H1 (cell line): ENCODE measurements at regions not wholly inside any gene's neighbourhood (a gene's known extent, or its start where the extent isn't known, plus 50 kb on each side); places are given as distances from the start of the nearest gene placed in this dataset.

ENCODE experiments used
- CTCF ChIA-PET: fragments of 300-600 bp; sonication (Branson Sonifier 250); formaldehyde crosslinking; loops from one replicate; lab custom pipeline; 2021; ENCODE audit not compliant: partially characterized antibody; lab: Charles Lee
- POLR2A ChIA-PET: fragments of 300-600 bp; sonication (Branson Sonifier 250); formaldehyde crosslinking; loops from one replicate; lab custom pipeline; 2021; ENCODE audit warnings: inconsistent platforms; ENCODE audit not compliant: partially characterized antibody; lab: Charles Lee
- DNase-seq, 2 experiments: peaks; one replicate each; pipeline versions ENCODE4 v3.0.0 to v3.0.0-alpha.2; 2010 to 2022; ENCODE audit warnings: low spot score in 2 of 2, low read depth in 1 of 2, mixed read lengths in 1 of 2
- FAIRE-seq: peaks from 2 replicates; lab custom pipeline; 2011; peaks lifted over from hg19 to GRCh38; lab: Jason Lieb, UNC
- H2AFZ ChIP-seq: 2 replicates; pipeline ENCODE4 v1.8.1; 2012; ENCODE audit warnings: low read length, inconsistent platforms
- H2AK5ac ChIP-seq: 2 replicates; pipeline ENCODE4 v1.6.1; 2013; ENCODE audit warnings: low read depth, low read length
- H2BK120ac ChIP-seq: replicated peaks from 2 replicates; pipeline ENCODE3; 2013; ENCODE audit warnings: low read depth, low read length, inconsistent platforms
- H2BK12ac ChIP-seq: 2 replicates; pipeline ENCODE4 v1.6.1; 2013; ENCODE audit warnings: low read depth, low read length
- H2BK15ac ChIP-seq: 2 replicates; pipeline ENCODE4 v1.6.1; 2013; ENCODE audit warnings: low read length
- H2BK20ac ChIP-seq: 2 replicates; pipeline ENCODE4 v1.6.1; 2013; ENCODE audit warnings: low read length
- H2BK5ac ChIP-seq: 2 replicates; pipeline ENCODE4 v1.6.1; 2013; ENCODE audit warnings: low read depth, low read length
- H3K14ac ChIP-seq: 2 replicates; pipeline ENCODE4 v1.6.1; 2013; ENCODE audit warnings: inconsistent platforms; ENCODE audit not compliant: insufficient read length
- H3K18ac ChIP-seq: 2 replicates; pipeline ENCODE4 v1.6.1; 2013; ENCODE audit warnings: low read length; ENCODE audit errors: extremely low read depth
- H3K23ac ChIP-seq: 2 replicates; pipeline ENCODE4 v1.6.1; 2013; ENCODE audit warnings: inconsistent platforms; ENCODE audit not compliant: insufficient read length
- H3K23me2 ChIP-seq: 2 replicates; pipeline ENCODE4 v1.6.1; 2013; ENCODE audit warnings: low read depth, low read length
- H3K27ac ChIP-seq: 2 replicates; pipeline ENCODE4 v1.6.1; 2011; ENCODE audit warnings: low read depth, low read length, inconsistent platforms
- H3K27me3 ChIP-seq, 4 experiments: replicated peaks in 1 of 4; 1 replicate in 1 of 4; 2 replicates in 3 of 4; pipeline versions ENCODE4 v1.6.1 to v1.8.1; 2011 to 2013; ENCODE audit warnings: low read length in 3 of 4, mild to moderate bottlenecking in 3 of 4, inconsistent platforms in 2 of 4, mixed read lengths in 2 of 4, moderate library complexity in 1 of 4; ENCODE audit not compliant: control insufficient read depth in 3 of 4, insufficient read depth in 3 of 4; ENCODE audit errors: extremely low read depth in 1 of 4
- H3K36me3 ChIP-seq, 4 experiments: 2 replicates each; pipeline versions ENCODE4 v1.6.1 to v1.8.1; 2011 to 2013; ENCODE audit warnings: mild to moderate bottlenecking in 4 of 4, low read length in 3 of 4, moderate library complexity in 2 of 4, control low read depth in 1 of 4, inconsistent platforms in 1 of 4; ENCODE audit not compliant: insufficient read depth in 4 of 4, control insufficient read depth in 2 of 4
- H3K4ac ChIP-seq: replicated peaks from 2 replicates; pipeline ENCODE3; 2013; ENCODE audit warnings: low read length, low read depth, mixed read lengths, inconsistent platforms; ENCODE audit not compliant: insufficient read length
- H3K4me1 ChIP-seq, 4 experiments: replicated peaks in 1 of 4; 1 replicate in 1 of 4; 2 replicates in 3 of 4; pipeline versions ENCODE4 v1.6.1 to v1.8.1; 2011 to 2013; ENCODE audit warnings: low read length in 3 of 4, inconsistent platforms in 2 of 4, mixed read lengths in 1 of 4; ENCODE audit not compliant: insufficient read depth in 4 of 4, control insufficient read depth in 3 of 4
- H3K4me2 ChIP-seq, 2 experiments: 2 replicates each; pipeline versions ENCODE4 v1.6.1 to v1.8.1; 2011 to 2013; ENCODE audit warnings: low read depth in 2 of 2, low read length in 2 of 2, control low read depth in 1 of 2, inconsistent platforms in 1 of 2, mild to moderate bottlenecking in 1 of 2; ENCODE audit not compliant: insufficient read depth in 1 of 2
- H3K4me3 ChIP-seq, 4 experiments: fragments of 200-600, 300-600 bp in 1 of 4; sonication (generic), shearing (Covaris generic), sonication (Bioruptor Twin) in 1 of 4; 2 replicates each; pipeline versions ENCODE4 v1.5.1 to v1.8.1; 2011 to 2016; ENCODE audit warnings: low read length in 4 of 4, low read depth in 3 of 4, control low read depth in 2 of 4, inconsistent platforms in 2 of 4, mild to moderate bottlenecking in 2 of 4, mixed read lengths in 1 of 4, moderate library complexity in 1 of 4; ENCODE audit not compliant: insufficient read depth in 2 of 4; ENCODE audit errors: extremely low read depth in 1 of 4
- H3K56ac ChIP-seq: replicated peaks from 2 replicates; pipeline ENCODE3; 2013; ENCODE audit warnings: low read depth, mild to moderate bottlenecking, mixed read lengths, low read length, inconsistent platforms; ENCODE audit not compliant: insufficient read length
- H3K79me1 ChIP-seq: 2 replicates; pipeline ENCODE4 v1.6.1; 2013; ENCODE audit warnings: low read depth, low read length, control low read depth
- H3K79me2 ChIP-seq, 2 experiments: 2 replicates each; pipeline versions ENCODE4 v1.6.1 to v1.8.1; 2012 to 2013; ENCODE audit warnings: low read length in 2 of 2, mild to moderate bottlenecking in 2 of 2, inconsistent platforms in 1 of 2; ENCODE audit not compliant: insufficient read depth in 2 of 2, control insufficient read depth in 1 of 2
- H3K9ac ChIP-seq, 4 experiments: replicated peaks in 1 of 4; 1 replicate in 1 of 4; 2 replicates in 3 of 4; pipeline versions ENCODE4 v1.6.1 to v1.8.1; 2011 to 2013; ENCODE audit warnings: low read depth in 3 of 4, low read length in 3 of 4, control low read depth in 2 of 4, mild to moderate bottlenecking in 2 of 4, moderate library complexity in 2 of 4, inconsistent platforms in 1 of 4; ENCODE audit errors: extremely low read depth in 1 of 4
- H3K9me3 ChIP-seq, 2 experiments: 2 replicates each; pipeline versions ENCODE4 v1.6.1 to v1.8.1; 2012 to 2013; ENCODE audit warnings: mild to moderate bottlenecking in 2 of 2, moderate library complexity in 2 of 2, control low read depth in 1 of 2, inconsistent platforms in 1 of 2, low read depth in 1 of 2, low read length in 1 of 2, mixed read lengths in 1 of 2; ENCODE audit not compliant: insufficient read depth in 2 of 2
- H4K20me1 ChIP-seq, 2 experiments: replicated peaks in 1 of 2; 2 replicates each; pipeline versions ENCODE3 to v1.8.1; 2011 to 2013; ENCODE audit warnings: inconsistent platforms in 2 of 2, low read length in 2 of 2, mild to moderate bottlenecking in 1 of 2; ENCODE audit not compliant: insufficient read depth in 2 of 2, control insufficient read depth in 1 of 2
- H4K5ac ChIP-seq: 2 replicates; pipeline ENCODE4 v1.6.1; 2013; ENCODE audit warnings: low read length, low read depth, mixed read lengths, inconsistent platforms; ENCODE audit not compliant: insufficient read length
- H4K8ac ChIP-seq: 2 replicates; pipeline ENCODE4 v1.8.0; 2013; ENCODE audit warnings: mild to moderate bottlenecking, moderate library complexity, low read length, inconsistent platforms; ENCODE audit not compliant: insufficient read depth; ENCODE audit errors: extremely low read depth
- H4K91ac ChIP-seq: replicated peaks from 2 replicates; pipeline ENCODE3; 2013; ENCODE audit warnings: low read length, mixed read lengths, inconsistent platforms; ENCODE audit not compliant: insufficient read length
- CBX5 ChIP-seq: fragments of 300-800, 300-1000 bp; sonication (generic); IDR thresholded peaks from 2 replicates; pipeline ENCODE4 v1.7.1; 2016; ENCODE audit warnings: antibody characterized with exemption, low read length, low read depth
- CEBPB ChIP-seq: IDR thresholded peaks from 2 replicates; pipeline ENCODE4 v1.6.1; 2012; ENCODE audit warnings: low read depth, low read length
- GTF2F1 ChIP-seq: IDR thresholded peaks from 2 replicates; pipeline ENCODE4 v1.6.1; 2012; ENCODE audit warnings: low read depth, low read length, improper control_type of control experiment, borderline replicate concordance
- HDAC2 ChIP-seq, 2 experiments: fragments of 300-600 bp in 1 of 2; sonication (generic) in 1 of 2; IDR thresholded peaks; 2 replicates each; pipeline ENCODE4 v1.6.1; 2011 to 2012; ENCODE audit warnings: low read depth in 2 of 2, low read length in 2 of 2, mild to moderate bottlenecking in 2 of 2, moderate library complexity in 2 of 2, borderline replicate concordance in 1 of 2, inconsistent platforms in 1 of 2
- HDAC6 ChIP-seq: IDR thresholded peaks from one replicate; pipeline ENCODE4 v1.7.1; 2012; ENCODE audit warnings: low read depth, mild to moderate bottlenecking, inconsistent platforms, low read length, moderate library complexity
- RNF2 ChIP-seq: fragments of 200-900, 300-1000 bp; sonication (generic); IDR thresholded peaks from 2 replicates; pipeline ENCODE4 v1.7.1; 2016; ENCODE audit warnings: borderline replicate concordance, low read depth, mild to moderate bottlenecking, antibody characterized with exemption, low read length; ENCODE audit not compliant: poor library complexity, severe bottlenecking; ENCODE audit errors: missing control alignments
- WGBS, 2 experiments: shearing (Covaris generic) in 1 of 2; methylation state at CpG; one replicate each; pipeline versions ENCODE4 v1.1.6 to v1.1.7; 2013 to 2015; ENCODE audit warnings: low lambda C conversion rate in 2 of 2, mixed read lengths in 2 of 2, inconsistent platforms in 1 of 2, low coverage in 1 of 2, missing lambda C conversion rate in 1 of 2; ENCODE audit not compliant: insufficient replicate concordance in 2 of 2, insufficient coverage in 1 of 2, insufficient read length in 1 of 2; ENCODE audit errors: extremely low coverage in 1 of 2, missing lambda C conversion rate in 1 of 2; 5-methylcytosine and 5-hydroxymethylcytosine counted together
- TF ChIP-seq, protein P1 (sequence below): IDR thresholded peaks from 2 replicates; pipeline ENCODE4 v1.6.1; 2012; ENCODE audit warnings: inconsistent platforms
- TF ChIP-seq, protein P2 (sequence below): IDR thresholded peaks from 2 replicates; pipeline ENCODE4 v1.6.1; 2012; ENCODE audit warnings: inconsistent platforms

DNA sequence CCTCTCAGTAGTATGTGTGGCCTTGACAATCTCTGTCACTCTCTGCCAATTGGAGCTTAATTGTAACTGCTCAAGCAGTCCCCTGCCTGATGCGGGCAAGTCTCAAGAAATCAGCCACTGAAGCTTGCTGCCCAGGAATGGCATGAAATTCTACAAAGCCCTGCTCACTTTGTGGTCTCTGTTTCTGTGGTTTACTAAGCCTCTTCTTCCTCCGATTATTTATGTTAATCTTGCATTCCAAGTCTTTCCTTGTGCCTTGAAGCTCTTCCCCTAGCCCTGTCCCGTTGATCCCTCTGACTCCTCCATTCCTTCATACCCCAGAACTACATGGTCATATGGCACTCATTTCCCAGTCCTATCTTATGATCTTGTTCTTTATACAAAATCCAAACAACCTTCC, 489.3 kb upstream of the CHST9 start:
- Histone ChIP-seq H3K4me2 (no peak overlapping the region), H2BK5ac (no peak overlapping the region), H3K9me3 (peaks cover 0 to 7% of the 10 kb centered on the region in 2 experiments; a peak in 1 of 4 replicates), H2AK5ac (no peak overlapping the region), H3K79me1 (no peaks in the 10 kb centered on the region), H4K91ac (no peak overlapping the region), H3K4me1 (no peaks in the 10 kb centered on the region), H3K36me3 (no peaks in the 10 kb centered on the region), H2BK15ac (no peak overlapping the region), H4K20me1 (no peaks in the 10 kb centered on the region), H4K8ac (no peak overlapping the region), H3K23ac (no peak overlapping the region), H3K79me2 (no peaks in the 10 kb centered on the region), H3K27ac (no peak overlapping the region), H3K9ac (no peak overlapping the region), H3K18ac (no peak overlapping the region), H2AFZ (no peak overlapping the region; the same call in 1 of the 2 replicates), H3K4ac (no peak overlapping the region), H2BK20ac (no peak overlapping the region), H2BK120ac (no peak overlapping the region), H3K56ac (no peak overlapping the region), H2BK12ac (no peak overlapping the region), H3K14ac (no peak overlapping the region), H3K27me3 (no peaks in the 10 kb centered on the region), H3K4me3 (no peak overlapping the region), H3K23me2 (no peaks in the 10 kb centered on the region), H4K5ac (no peak overlapping the region)
- ChIA-PET POLR2A (no interaction called here), CTCF (interaction anchor here (1.2 to 3.9 kb wide), 2 partner anchors 10 to 71 kb away, joined by 4 to 21 read pairs; no protein-coding TSS in a partner anchor)
- TF ChIP-seq HDAC2 (IDR thresholded peaks at IDR 0.05; ENCODE audit: borderline replicate concordance in 1 of 2, low read depth in 2 of 2, low read length in 2 of 2) (no peak), RNF2 (no peak), HDAC6 (no peak), CEBPB (no peak), GTF2F1 (no peak), CBX5 (no peak)
- TF ChIP-seq, protein P1, sequence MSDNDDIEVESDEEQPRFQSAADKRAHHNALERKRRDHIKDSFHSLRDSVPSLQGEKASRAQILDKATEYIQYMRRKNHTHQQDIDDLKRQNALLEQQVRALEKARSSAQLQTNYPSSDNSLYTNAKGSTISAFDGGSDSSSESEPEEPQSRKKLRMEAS: no peak
- TF ChIP-seq, protein P2, sequence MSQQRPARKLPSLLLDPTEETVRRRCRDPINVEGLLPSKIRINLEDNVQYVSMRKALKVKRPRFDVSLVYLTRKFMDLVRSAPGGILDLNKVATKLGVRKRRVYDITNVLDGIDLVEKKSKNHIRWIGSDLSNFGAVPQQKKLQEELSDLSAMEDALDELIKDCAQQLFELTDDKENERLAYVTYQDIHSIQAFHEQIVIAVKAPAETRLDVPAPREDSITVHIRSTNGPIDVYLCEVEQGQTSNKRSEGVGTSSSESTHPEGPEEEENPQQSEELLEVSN: no peak
- no peak for FAIRE-seq
- WGBS, 2 experiments: 95% methylated on average over 3 of the region's 3 CpGs; no CpG with 5 or more reads in 1 of the 2 experiments
- no peak for DNase-seq
